ENCODE measurements at regions not wholly inside any gene's neighbourhood (a gene's known extent, or its start where the extent isn't known, plus 50 kb on each side); places are given as distances from the start of the nearest gene placed in this dataset.

DNA sequence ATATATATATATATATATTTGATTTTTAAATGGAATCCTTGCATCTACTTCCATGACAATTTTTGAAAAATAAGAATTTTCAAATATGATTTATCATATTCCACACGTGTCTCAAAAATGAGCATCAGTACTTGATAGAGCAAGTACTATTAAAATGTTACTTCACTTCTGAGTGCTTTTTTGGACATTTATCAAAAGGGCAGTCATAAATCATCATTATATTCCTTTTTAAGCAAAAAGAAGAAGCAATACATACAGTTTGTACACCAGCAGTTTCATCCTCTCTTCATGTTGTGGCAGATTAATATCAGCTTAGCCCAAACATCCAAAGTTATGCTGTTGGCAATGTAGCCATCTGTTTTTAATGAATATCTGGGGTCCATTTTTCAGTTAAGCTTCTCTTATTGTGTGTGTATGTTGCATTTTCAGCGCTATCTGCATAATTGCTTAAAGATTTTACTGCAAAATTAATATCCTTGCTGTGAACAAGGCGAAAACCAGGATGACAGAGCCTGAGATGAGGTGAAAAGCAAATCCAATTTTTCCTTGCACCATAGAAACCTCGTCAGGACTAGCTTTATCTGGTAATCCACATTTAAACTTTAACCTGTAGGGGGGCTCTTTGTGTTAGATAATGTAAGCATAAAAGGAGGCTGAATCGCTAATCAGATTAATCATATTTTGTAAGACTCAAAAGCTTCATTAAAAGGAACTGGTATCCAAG lies 604.9 kb upstream of the AGTR1 start:
- no peaks in the 10 kb centered on the region for H3K4me1 ChIP-seq (ENCODE audit: control insufficient read depth in 2 of 3, insufficient read depth in 2 of 3, low read depth in 1 of 3, low read length in 3 of 3)
- H3K27me3 ChIP-seq (ENCODE audit: control insufficient read depth, insufficient read depth, low read length) = no peaks in the 10 kb centered on the region
- no peak overlapping the region for H3K9ac ChIP-seq (ENCODE audit: low read length in 3 of 3)
- no peak overlapping the region for H3K27ac ChIP-seq (ENCODE audit: low read depth in 2 of 2, low read length in 2 of 2)
- H3K36me3 ChIP-seq (ENCODE audit: control insufficient read depth in 2 of 3, insufficient read depth in 3 of 3, low read length in 3 of 3) = no peaks in the 10 kb centered on the region
- intact Hi-C loops (cut with DNase I) = no loop called here
- DNase-seq (no peak), FAIRE-seq (no peak)
- TF ChIP-seq, protein P1, sequence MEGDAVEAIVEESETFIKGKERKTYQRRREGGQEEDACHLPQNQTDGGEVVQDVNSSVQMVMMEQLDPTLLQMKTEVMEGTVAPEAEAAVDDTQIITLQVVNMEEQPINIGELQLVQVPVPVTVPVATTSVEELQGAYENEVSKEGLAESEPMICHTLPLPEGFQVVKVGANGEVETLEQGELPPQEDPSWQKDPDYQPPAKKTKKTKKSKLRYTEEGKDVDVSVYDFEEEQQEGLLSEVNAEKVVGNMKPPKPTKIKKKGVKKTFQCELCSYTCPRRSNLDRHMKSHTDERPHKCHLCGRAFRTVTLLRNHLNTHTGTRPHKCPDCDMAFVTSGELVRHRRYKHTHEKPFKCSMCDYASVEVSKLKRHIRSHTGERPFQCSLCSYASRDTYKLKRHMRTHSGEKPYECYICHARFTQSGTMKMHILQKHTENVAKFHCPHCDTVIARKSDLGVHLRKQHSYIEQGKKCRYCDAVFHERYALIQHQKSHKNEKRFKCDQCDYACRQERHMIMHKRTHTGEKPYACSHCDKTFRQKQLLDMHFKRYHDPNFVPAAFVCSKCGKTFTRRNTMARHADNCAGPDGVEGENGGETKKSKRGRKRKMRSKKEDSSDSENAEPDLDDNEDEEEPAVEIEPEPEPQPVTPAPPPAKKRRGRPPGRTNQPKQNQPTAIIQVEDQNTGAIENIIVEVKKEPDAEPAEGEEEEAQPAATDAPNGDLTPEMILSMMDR (IDR thresholded peaks at IDR 0.05; ENCODE audit: borderline replicate concordance, extremely low read depth, insufficient read depth) = no peak
- H3K4me3 ChIP-seq (ENCODE audit: low read length in 3 of 3) = no peak overlapping the region
- no peaks in the 10 kb centered on the region for H3K9me3 ChIP-seq (ENCODE audit: control insufficient read depth in 2 of 3, insufficient read depth in 1 of 3, low read length in 3 of 3)

DNA sequence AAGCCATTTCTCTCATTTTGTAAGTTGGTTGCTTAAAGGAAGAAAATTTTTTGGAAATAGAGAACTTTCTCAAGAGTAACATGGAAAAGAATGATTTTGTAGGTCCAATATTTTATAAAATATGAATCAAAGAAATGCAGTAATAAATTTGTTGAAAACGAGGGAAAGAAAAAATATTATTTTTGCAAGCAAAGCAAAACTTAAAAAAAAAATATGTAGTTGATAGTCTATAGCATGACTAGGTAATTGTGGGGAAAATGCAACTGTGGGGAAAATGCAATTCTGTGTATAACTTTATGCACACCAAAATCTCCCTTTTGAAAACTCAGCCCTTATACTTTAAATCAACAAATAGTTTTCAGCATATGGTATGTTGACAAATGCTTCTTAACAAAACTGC lies 604.0 kb upstream of the AGTR1 start:
- intact Hi-C loops (cut with DNase I) = no loop called here
- H3K36me3 ChIP-seq (ENCODE audit: control insufficient read depth in 2 of 3, insufficient read depth in 3 of 3, low read length in 3 of 3) = no peaks in the 10 kb centered on the region
- no peak overlapping the region for H3K9ac ChIP-seq (ENCODE audit: low read length in 3 of 3)
- DNase-seq = no peak
- H3K4me1 ChIP-seq (ENCODE audit: control insufficient read depth in 2 of 3, insufficient read depth in 2 of 3, low read depth in 1 of 3, low read length in 3 of 3) = no peaks in the 10 kb centered on the region
- TF ChIP-seq, protein P1 (IDR thresholded peaks at IDR 0.05; ENCODE audit: borderline replicate concordance, extremely low read depth, insufficient read depth) = no peak
- H3K27me3 ChIP-seq (ENCODE audit: control insufficient read depth, insufficient read depth, low read length) = no peaks in the 10 kb centered on the region
- no peak overlapping the region for H3K4me3 ChIP-seq (ENCODE audit: low read length in 3 of 3)
- no peak overlapping the region for H3K27ac ChIP-seq (ENCODE audit: low read depth in 2 of 2, low read length in 2 of 2)
- FAIRE-seq = no peak
- no peaks in the 10 kb centered on the region for H3K9me3 ChIP-seq (ENCODE audit: control insufficient read depth in 2 of 3, insufficient read depth in 1 of 3, low read length in 3 of 3)

DNA sequence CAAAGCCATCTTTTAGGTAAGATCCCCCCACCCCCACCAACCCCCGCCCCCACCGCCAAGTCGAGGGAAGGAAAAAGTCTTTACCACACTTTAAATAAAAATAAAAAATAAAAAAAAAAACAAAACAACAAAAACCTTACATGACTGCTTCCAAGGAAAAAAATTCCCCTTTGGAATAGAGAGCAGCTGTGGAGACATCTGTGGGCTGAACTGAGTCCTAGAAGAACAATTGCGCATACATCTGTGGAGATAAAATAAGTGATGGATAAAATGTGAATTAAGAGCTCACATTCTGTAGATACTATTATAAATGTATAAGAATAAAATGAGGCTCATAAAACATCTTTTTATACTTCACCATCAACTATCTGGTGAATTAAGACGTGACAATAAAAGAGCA lies 601.7 kb upstream of the AGTR1 start:
- Histone ChIP-seq H3K27ac (ENCODE audit: low read depth in 2 of 2, low read length in 2 of 2) (no peak overlapping the region), H3K36me3 (ENCODE audit: control insufficient read depth in 2 of 3, insufficient read depth in 3 of 3, low read length in 3 of 3) (no peaks in the 10 kb centered on the region), H3K9me3 (ENCODE audit: control insufficient read depth in 2 of 3, insufficient read depth in 1 of 3, low read length in 3 of 3) (no peaks in the 10 kb centered on the region), H3K4me1 (ENCODE audit: control insufficient read depth in 2 of 3, insufficient read depth in 2 of 3, low read depth in 1 of 3, low read length in 3 of 3) (no peaks in the 10 kb centered on the region), H3K27me3 (ENCODE audit: control insufficient read depth, insufficient read depth, low read length) (no peaks in the 10 kb centered on the region), H3K9ac (ENCODE audit: low read length in 3 of 3) (no peak overlapping the region), H3K4me3 (ENCODE audit: low read length in 3 of 3) (no peak overlapping the region)
- FAIRE-seq (no peak), DNase-seq (no peak)
- TF ChIP-seq, protein P1 (IDR thresholded peaks at IDR 0.05; ENCODE audit: borderline replicate concordance, extremely low read depth, insufficient read depth) = no peak
- intact Hi-C loops (cut with DNase I) = no loop called here

DNA sequence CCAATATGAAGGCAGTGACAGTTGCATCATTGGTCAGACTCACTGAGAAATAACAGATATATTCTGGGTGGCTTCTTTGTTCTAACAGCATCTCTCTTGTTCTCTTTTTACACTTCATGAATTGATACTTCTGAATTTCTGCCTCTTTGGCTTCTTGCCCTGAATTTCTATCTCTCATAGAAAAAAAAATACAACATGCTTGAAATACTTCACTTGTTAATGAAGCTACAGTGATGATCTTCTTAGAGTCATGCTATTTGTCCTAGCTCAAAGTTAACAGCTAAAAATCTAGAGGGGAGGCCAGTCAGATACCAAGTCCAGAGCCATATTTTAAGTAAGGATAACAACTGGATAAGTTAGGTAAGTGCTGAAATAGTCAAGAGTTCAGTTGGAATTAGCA lies 597.2 kb upstream of the AGTR1 start:
- H3K4me3 ChIP-seq (ENCODE audit: low read length in 3 of 3) = no peak overlapping the region
- H3K9me3 ChIP-seq (ENCODE audit: control insufficient read depth in 2 of 3, insufficient read depth in 1 of 3, low read length in 3 of 3) = no peaks in the 10 kb centered on the region
- no peaks in the 10 kb centered on the region for H3K27me3 ChIP-seq (ENCODE audit: control insufficient read depth, insufficient read depth, low read length)
- TF ChIP-seq, protein P1 (IDR thresholded peaks at IDR 0.05; ENCODE audit: borderline replicate concordance, extremely low read depth, insufficient read depth) = no peak
- DNase-seq (no peak), FAIRE-seq (no peak)
- intact Hi-C loops (cut with DNase I) = no loop called here
- H3K27ac ChIP-seq (ENCODE audit: low read depth in 2 of 2, low read length in 2 of 2) = no peak overlapping the region
- no peaks in the 10 kb centered on the region for H3K36me3 ChIP-seq (ENCODE audit: control insufficient read depth in 2 of 3, insufficient read depth in 3 of 3, low read length in 3 of 3)
- H3K4me1 ChIP-seq (ENCODE audit: control insufficient read depth in 2 of 3, insufficient read depth in 2 of 3, low read depth in 1 of 3, low read length in 3 of 3) = no peaks in the 10 kb centered on the region
- H3K9ac ChIP-seq (ENCODE audit: low read length in 3 of 3) = no peak overlapping the region
